Brain microvascular endothelial cell (primary cell): ENCODE measurements at regions not wholly inside any gene's neighbourhood (a gene's known extent, or its start where the extent isn't known, plus 50 kb on each side); places are given as distances from the start of the nearest gene placed in this dataset.

Experiments
- DNase-seq: peaks from one replicate; pipeline ENCODE4 v3.0.0-alpha.2; 2020
- H3K27ac ChIP-seq: fragments of 250-450 bp; sonication (Bioruptor Pico); 2 replicates; pipeline ENCODE4 v1.5.1; 2020; ENCODE audit warnings: mild to moderate bottlenecking, moderate library complexity
- H3K27me3 ChIP-seq: fragments of 250-450 bp; sonication (Bioruptor Pico); replicated peaks from 2 replicates; pipeline ENCODE4 v1.5.1; 2020; ENCODE audit warnings: mild to moderate bottlenecking
- H3K36me3 ChIP-seq: fragments of 250-450 bp; sonication (Bioruptor Pico); replicated peaks from 2 replicates; pipeline ENCODE4 v1.5.1; 2020; ENCODE audit warnings: mild to moderate bottlenecking
- H3K4me3 ChIP-seq: 2 replicates; pipeline ENCODE4 v1.5.1; 2011; ENCODE audit warnings: low read depth, mild to moderate bottlenecking, control low read depth, low read length, moderate library complexity
- in situ Hi-C: cut with HindIII; loops from 2 replicates; pipeline ENCODE4 v1.10.0; 2017; ENCODE audit warnings: low sequenced_read_pairs, low pct_ligation_motif_present
- TF ChIP-seq, protein P1 (sequence below): IDR thresholded peaks from 2 replicates; pipeline ENCODE4 v1.5.1; 2011; ENCODE audit warnings: low read depth, mild to moderate bottlenecking, moderate library complexity, low read length, control low read depth, inconsistent platforms; ENCODE audit errors: missing control alignments

DNA sequence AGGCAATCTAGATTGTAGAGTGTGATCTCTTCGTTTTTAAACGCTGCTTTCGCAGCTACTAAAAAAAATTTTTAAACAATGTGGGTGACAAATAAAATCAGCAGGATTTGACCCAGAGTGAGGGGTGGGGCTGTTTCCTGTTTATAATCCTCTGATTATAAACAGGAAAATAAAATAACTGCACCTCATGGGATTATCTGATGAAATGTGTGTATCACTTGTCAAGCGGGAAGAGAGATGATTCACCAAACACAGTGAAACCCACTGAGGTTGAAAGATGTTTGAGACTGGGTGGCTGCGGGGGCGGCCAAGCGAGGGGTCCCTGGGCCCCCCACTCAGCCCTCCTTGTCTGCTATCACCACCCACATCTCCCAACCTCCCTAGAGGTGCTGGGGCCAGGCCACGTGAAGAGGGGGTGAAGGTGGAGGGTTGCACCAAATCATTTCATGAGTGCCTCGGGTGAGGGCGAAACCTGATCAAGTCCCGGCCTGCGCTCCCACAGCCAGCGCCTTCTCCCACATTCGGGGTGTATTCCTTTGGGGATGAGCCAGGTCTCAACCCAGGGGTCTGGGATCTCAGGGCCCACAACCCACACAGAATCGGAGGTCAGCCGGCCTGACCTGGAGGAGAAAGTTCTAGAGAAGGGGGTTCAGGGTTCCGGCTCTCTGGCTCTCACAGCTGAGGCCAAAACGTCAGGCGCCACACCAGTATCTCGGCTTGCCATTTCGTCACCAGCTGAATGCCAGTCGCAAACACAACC lies 212.5 kb downstream of the BMP7 start:
- Histone ChIP-seq H3K36me3 (no peaks in the 10 kb centered on the region), H3K4me3 (no peak overlapping the region), H3K27me3 (no peaks in the 10 kb centered on the region), H3K27ac (no peak overlapping the region)
- TF ChIP-seq, protein P1, sequence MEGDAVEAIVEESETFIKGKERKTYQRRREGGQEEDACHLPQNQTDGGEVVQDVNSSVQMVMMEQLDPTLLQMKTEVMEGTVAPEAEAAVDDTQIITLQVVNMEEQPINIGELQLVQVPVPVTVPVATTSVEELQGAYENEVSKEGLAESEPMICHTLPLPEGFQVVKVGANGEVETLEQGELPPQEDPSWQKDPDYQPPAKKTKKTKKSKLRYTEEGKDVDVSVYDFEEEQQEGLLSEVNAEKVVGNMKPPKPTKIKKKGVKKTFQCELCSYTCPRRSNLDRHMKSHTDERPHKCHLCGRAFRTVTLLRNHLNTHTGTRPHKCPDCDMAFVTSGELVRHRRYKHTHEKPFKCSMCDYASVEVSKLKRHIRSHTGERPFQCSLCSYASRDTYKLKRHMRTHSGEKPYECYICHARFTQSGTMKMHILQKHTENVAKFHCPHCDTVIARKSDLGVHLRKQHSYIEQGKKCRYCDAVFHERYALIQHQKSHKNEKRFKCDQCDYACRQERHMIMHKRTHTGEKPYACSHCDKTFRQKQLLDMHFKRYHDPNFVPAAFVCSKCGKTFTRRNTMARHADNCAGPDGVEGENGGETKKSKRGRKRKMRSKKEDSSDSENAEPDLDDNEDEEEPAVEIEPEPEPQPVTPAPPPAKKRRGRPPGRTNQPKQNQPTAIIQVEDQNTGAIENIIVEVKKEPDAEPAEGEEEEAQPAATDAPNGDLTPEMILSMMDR, result no peak
- in situ Hi-C loops, result no loop called here
- DNase-seq, result no peak

DNA sequence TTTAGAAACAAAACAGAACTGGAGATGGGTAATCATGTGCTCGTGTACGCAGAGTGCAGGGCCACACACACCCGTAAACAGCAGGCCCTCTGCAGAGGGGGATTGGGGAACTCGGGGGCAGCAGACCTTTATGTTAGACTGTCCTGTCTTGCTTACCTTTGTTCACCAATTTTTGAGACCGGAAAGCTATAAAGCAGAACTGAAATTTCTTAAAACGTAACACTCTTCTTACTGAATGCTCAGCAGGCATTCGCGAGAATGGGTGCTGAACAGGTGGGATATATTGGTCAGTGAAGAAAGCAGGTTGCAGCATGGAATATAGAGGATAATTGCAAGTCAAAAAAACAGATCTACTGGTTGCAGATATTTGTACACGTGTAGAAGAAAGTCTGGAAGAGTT lies 211.1 kb downstream of the BMP7 start:
- H3K27me3 ChIP-seq, result no peaks in the 10 kb centered on the region

DNA sequence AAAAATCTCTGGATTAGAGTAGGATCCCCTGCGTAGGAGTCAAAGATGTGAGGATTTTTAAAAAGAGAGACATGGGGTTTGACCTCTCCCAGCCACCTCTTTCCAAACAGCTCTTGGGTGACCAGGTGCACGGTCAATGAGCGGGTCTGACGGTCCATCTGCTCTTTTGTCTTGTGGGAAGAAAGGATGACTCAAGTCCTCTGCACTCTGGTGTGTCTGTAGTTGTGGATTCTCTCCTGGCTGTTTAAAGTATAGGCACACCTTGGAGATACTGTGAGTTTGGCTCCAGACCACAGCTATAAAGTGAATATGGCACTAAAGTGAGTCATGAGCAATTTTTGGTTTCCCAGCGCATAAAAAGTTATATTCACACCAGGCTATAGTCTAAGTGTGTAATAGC lies 209.8 kb downstream of the BMP7 start:
- Histone ChIP-seq H3K27ac (no peak overlapping the region), H3K36me3 (no peaks in the 10 kb centered on the region), H3K27me3 (no peaks in the 10 kb centered on the region), H3K4me3 (no peak overlapping the region)
- TF ChIP-seq, protein P1, result no peak
- no peak for DNase-seq
- in situ Hi-C loops, result no loop called here

More for the DNA sequence above, 211.1 kb downstream of the BMP7 start:
- TF ChIP-seq, protein P1, result no peak
- Histone ChIP-seq H3K36me3 (no peaks in the 10 kb centered on the region), H3K4me3 (no peak overlapping the region), H3K27ac (no peak overlapping the region)
- no peak for DNase-seq
- in situ Hi-C loops, result no loop called here

DNA sequence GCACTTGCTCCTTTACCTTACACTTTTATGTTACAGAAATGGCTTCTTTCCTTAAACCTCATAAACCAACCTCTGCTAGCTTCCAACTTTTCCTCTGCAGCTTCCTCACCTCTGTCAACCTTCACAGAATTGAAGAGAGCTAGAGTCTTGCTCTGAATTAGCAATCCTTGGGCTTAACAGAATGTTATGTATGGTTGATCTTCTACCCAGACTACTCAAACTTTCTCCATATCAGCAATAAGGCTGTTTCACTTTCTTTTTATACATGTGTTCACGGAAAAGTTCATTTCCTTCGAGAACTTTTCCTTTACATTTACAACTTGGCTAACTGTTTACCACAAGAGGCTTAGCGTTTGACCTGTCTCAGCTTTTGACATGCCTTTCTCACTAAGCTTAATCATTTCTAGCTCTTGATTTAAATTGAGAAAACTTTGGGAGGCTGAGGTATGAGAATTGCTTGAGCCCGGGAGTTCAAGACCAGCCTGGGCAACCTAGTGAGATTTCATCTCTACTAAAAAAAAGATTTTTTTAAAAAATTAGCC lies 207.3 kb downstream of the BMP7 start:
- in situ Hi-C loops, result no loop called here
- Histone ChIP-seq H3K27ac (no peak overlapping the region), H3K36me3 (no peaks in the 10 kb centered on the region), H3K4me3 (no peak overlapping the region), H3K27me3 (no peaks in the 10 kb centered on the region)
- TF ChIP-seq, protein P1, result no peak
- no peak for DNase-seq

DNA sequence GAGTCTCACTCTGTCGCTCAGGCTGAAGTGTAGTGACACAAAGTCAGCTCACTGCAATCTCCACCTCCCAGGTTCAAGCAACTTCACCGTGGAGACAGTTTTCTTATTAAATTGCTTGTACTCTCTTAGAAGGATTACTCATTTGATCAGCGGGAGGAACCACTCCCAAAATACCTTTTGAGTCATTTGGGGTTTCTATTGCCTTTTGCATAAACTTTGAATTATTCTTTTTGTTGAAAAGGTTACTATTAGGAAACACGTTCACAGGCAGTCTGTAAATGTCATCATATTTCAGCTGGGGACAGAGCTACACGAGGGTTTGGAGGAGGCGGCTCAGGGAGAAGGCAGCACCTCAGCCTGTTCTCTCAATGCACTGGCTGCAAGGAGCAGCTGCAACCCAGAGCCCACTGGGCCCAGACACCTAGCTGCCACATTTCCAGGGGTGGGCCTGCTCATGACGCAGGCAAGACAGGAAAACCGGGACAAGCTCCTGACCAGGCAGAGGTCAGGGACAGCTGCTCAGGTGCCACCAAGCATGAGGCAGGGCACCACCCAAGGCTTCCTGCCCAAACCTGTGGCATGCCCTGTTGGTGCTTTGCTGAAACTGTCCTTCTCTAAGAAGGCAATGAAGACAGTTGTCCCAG lies 205.9 kb downstream of the BMP7 start:
- in situ Hi-C loops, result no loop called here
- no peaks in the 10 kb centered on the region for H3K36me3 ChIP-seq
- no peaks in the 10 kb centered on the region for H3K27me3 ChIP-seq
- no peak overlapping the region for H3K27ac ChIP-seq
- H3K4me3 ChIP-seq, result no peak overlapping the region
- TF ChIP-seq, protein P1, result no peak
- no peak for DNase-seq
